GM10847 (cell line): ENCODE measurements at regions not wholly inside any gene's neighbourhood (a gene's known extent, or its start where the extent isn't known, plus 50 kb on each side); places are given as distances from the start of the nearest gene placed in this dataset.

Experiments used
- POLR2A ChIP-seq: IDR thresholded peaks from 2 replicates; pipeline ENCODE4 v1.6.1; 2011; ENCODE audit not compliant: insufficient read length; ENCODE audit errors: extremely low read depth

DNA sequence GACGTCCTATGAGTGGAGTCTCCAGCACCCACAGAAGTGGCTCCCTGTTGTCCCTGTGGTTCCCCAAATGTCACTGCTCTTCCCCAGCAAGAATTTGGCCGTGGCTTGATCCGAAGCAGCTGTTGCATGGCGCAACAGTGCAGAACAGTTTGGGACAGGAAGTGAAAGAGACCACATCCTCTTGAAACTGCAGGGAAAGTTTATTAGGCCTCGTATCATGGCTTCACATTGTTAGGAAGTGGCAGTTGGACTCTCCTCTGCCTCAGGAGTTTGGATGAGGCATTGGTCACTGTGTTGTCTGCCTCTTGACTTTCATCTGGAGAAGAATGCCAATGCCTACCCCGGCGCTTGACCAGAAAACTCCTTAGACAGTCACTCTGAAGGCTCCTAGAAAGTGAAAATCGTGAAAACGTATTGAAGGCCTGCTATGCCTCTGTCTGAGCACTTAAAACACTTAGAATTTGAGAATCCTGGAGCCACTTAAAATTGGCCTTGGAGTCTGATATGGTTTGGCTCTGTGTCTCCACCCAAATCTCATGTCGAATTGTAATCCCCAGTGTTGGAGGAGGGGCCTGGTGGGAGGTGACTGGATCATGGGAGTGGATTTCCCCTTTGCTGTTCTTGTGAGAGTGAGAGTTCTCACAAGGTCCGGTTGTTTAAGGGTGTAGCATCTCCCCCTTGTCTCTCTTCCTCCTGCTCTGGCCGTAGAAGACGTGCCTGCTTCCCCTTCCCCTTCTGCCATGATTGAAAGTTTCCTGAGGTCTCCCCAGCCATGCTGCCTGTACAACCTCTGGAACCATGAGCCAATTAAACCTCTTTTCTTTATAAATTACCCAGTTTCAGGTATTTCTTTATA, 334.9 kb upstream of the JARID2 start:
- no peak for TF ChIP-seq POLR2A

DNA sequence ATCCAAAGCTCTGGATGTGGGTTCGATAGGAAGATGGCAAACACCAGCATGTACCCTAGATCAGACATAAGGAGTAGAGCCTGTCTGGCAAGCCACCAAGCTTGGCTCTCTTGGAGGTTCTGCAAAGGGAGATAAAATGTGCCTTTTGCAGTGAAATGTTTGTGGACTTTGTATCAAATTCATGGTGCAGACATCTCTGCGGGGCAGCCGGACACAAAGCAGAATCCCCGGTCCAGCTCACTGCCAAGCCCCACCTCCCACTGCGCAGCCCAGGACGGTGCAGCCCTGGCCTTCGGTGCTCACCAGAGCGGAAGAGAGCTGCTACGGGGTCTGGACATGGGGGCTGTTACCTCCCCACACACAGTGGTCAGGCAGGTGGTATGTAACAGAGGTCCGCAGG, 333.6 kb upstream of the JARID2 start:
- TF ChIP-seq POLR2A: no peak

GRCh38 chr6:14912706-14913105, 333.2 kb upstream of the JARID2 start:
- TF ChIP-seq POLR2A: no peak

- no peak for TF ChIP-seq POLR2A
Measured at GRCh38 chr6:14913931-14914330, 331.9 kb upstream of the JARID2 start.

DNA sequence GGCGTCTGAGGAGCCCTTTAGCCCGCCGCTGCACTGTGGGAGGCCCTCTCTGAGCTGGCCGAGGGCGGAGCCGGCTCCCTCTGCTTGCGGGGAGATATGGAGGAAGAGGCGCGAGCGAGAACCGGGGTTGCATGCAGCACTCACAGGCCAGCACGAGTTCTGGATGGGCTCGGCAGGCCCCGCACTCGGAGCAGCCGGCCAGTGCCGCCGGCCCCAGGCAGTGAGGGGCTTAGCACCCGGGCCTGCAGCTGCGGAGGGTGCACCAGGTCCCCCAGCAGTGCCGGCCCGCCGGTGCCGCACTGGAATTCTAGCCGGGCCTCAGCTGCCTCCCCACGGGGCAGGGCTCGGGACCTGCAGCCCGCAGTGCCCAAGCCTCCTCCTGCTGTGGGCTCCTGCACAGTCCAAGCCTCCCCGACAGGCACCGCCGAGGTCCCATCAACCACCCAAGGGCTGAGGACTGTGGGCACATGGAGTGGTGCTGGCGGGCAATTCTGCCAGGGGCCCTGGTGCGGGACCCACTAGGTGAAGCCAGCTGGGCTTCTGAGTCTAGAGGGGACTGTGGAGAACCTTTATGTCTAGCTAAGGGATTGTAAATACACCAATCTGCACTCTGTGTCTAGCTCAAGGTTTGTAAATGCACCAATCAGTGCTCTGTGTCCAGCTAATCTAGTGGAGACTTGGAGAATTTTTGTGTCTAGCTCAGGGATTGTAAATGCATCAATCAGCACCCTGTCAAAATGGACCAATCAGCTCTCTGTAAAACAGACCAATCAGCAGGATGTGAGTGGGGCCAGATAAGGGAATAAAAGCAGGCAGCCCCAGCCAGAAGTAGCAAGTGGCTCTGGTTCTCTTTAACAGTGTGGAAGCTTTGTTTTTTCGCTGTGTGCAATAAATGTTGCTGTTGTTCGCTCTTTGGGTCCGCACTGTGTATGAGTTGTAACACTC, 329.7 kb upstream of the JARID2 start:
- TF ChIP-seq POLR2A: no peak

- no peak for TF ChIP-seq POLR2A
Measured at GRCh38 chr6:14917109-14917910, 328.6 kb upstream of the JARID2 start.

- no peak for TF ChIP-seq POLR2A
Measured at GRCh38 chr6:14918200-14918907, 327.5 kb upstream of the JARID2 start.

- TF ChIP-seq POLR2A: no peak
Measured at GRCh38 chr6:14919038-14919670, 326.7 kb upstream of the JARID2 start.

DNA sequence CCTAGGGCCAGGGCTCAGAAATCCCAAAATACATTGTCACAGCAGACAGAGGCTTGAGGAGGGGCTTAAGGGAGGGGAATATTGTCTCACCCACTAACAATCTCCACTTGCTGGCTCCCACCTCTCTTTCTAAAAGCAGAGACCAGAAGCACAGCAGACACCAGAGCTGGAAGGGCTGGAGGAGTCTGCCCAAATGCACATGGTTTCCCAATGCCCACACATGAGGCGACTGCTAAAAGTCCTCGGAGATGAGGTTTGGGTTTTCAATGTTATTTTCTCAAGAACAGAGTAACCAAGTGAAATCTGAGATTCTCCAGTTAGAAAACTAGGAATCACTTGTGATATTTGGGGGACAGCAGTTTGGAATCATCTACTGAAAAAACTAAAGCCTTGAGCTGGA, 325.6 kb upstream of the JARID2 start:
- no peak for TF ChIP-seq POLR2A

DNA sequence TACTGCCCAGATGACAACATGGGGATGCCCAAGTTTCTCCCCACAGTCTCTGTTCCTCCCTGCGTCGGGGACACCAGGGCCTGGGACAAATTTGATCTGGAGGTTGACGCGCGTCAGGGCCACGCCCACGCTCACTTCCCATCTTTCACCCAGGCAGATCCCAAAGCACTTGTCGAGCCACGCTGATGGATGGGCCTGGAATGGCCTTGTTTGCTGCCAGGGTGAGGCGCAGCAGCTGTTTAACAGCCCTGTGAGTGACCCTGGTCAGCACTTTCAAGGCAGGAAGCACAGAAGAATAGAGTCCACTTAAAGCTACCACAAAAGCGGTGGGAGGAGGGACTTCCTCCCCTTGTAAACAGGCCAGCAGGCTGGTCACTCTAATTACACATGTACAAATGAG, 324.7 kb upstream of the JARID2 start:
- no peak for TF ChIP-seq POLR2A

- TF ChIP-seq POLR2A: no peak
Measured at GRCh38 chr6:14921878-14922671, 323.8 kb upstream of the JARID2 start.

DNA sequence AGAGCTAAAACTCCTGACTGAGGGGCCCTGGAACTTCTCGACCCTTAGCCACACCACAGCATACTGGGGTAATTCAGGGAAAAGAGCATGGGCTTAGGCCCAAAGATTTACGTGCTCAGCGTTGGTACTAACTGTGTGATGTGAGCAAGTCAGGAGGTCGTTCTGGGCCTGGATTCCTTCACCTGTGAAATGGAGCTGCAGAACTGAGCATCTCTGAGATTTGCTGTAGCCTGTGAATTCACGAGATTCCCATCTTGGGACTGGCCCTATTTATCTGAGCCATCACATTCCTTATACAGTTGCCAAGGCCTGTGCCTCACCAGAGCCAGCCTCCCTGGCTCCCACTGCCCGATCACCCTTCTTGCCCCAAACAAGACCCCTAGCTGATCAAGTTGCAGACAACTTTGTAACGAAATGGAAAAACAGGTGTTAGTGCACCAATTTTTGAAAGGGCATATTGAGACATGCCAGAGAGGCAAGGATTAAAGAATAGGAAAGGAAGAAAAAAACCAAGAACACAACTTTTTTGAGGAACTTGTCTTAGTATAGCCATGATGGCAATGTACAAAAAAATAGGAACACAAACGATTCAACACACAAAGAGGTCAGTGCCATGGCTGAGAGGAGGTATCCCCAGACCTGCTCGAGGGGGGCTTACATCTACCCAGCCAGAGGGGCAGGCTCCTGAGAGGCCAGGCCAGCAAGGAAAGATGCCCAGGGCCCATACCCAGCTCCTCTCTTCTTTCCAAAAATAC, 323.0 kb upstream of the JARID2 start:
- TF ChIP-seq POLR2A: no peak
